Psoas muscle (tissue), 7 donors: ENCODE measurements at regions not wholly inside any gene's neighbourhood (a gene's known extent, or its start where the extent isn't known, plus 50 kb on each side); places are given as distances from the start of the nearest gene placed in this dataset.

Experiments used
- ATAC-seq, 4 donors: fragments of 200-7000 bp; cut with Tn5 transposase; one replicate each; pipeline ENCODE4 v1.9.1; 2020; ENCODE audit warnings: moderate library complexity in 3 of 4, mild to moderate bottlenecking in 2 of 4
- DNase-seq, 2 donors: peaks; one replicate each; pipeline ENCODE4 v3.0.0-alpha.2; 2020
- H3K27ac ChIP-seq: fragments of 200-600 bp; one replicate; pipeline ENCODE4 v1.8.0; 2022
- H3K27me3 ChIP-seq, 3 donors: fragments of 200-600 bp in 1 of 3; one replicate each; pipeline versions ENCODE4 v1.6.1 to v1.8.0; 2013 to 2022; ENCODE audit warnings: low read length in 2 of 3, mild to moderate bottlenecking in 2 of 3, moderate library complexity in 1 of 3; ENCODE audit not compliant: insufficient read depth in 3 of 3
- H3K36me3 ChIP-seq, 2 donors: fragments of 200-600 bp in 1 of 2; one replicate each; pipeline versions ENCODE4 v1.6.1 to v1.8.0; 2013 to 2022; ENCODE audit warnings: low read depth in 1 of 2, mild to moderate bottlenecking in 1 of 2, moderate library complexity in 1 of 2; ENCODE audit not compliant: insufficient read depth in 1 of 2
- H3K4me1 ChIP-seq: fragments of 200-600 bp; one replicate; pipeline ENCODE4 v1.8.0; 2022
- H3K4me3 ChIP-seq: fragments of 200-600 bp; one replicate; pipeline ENCODE4 v1.8.0; 2022; ENCODE audit warnings: mild to moderate bottlenecking
- H3K9me3 ChIP-seq: fragments of 200-600 bp; one replicate; pipeline ENCODE4 v1.8.0; 2022
- CTCF ChIP-seq: fragments of 200-600 bp; IDR thresholded peaks from one replicate; pipeline ENCODE4 v1.8.0; 2022; ENCODE audit warnings: antibody characterized with exemption
- whole genome bisulfite sequencing, 3 donors: extraction: QIAGEN DNeasy Blood & Tissue Kit; methylation state at CpG; one replicate each; pipeline versions ENCODE4 v1.1.6 to v1.1.7; 2013; 5-methylcytosine and 5-hydroxymethylcytosine counted together
- intact Hi-C, 2 donors: fragments of 100-400 bp; cut with DNase I; formaldehyde crosslinking; loops; one replicate each; pipeline versions ENCODE4 v1.11.0 to v1.14.2; 2022
- donor health status: healthy with polysubstance abuse.
- donor health status: DM: no; HTN: no; CAD: no; lungs with moderate emphysema.
- donor health status: Bipolar disorder and iron deficiency.
- donor health status: healthy.
- donor health status: DM: yes; HTN: yes; CAD: no.
- donor health status: DM: no; HTN: no; CAD: no.
- donor health status: DM: yes; HTN: yes; CAD: no.

GRCh38 chr5:17916446-17916845, 282.2 kb downstream of the TAF11L14 start:
- TF ChIP-seq CTCF: no peak
- no peak for ATAC-seq
- Histone ChIP-seq H3K27ac (no peak overlapping the region), H3K9me3 (no peaks in the 10 kb centered on the region), H3K4me1 (no peaks in the 10 kb centered on the region), H3K4me3 (no peak overlapping the region), H3K27me3 (no peaks in the 10 kb centered on the region), H3K36me3 (no peaks in the 10 kb centered on the region)
- no peak for DNase-seq
- WGBS, 3 donors: 74 to 85% (median 83%) methylated on average over 6 of the region's 6 CpGs
- intact Hi-C loops: no loop called here

- no peak for ATAC-seq
- H3K36me3 ChIP-seq: no peaks in the 10 kb centered on the region
- no peaks in the 10 kb centered on the region for H3K4me1 ChIP-seq
- TF ChIP-seq CTCF: no peak
- intact Hi-C loops: no loop called here
- no peak overlapping the region for H3K27ac ChIP-seq
- DNase-seq: no peak
- no peaks in the 10 kb centered on the region for H3K27me3 ChIP-seq
- no peaks in the 10 kb centered on the region for H3K9me3 ChIP-seq
- no peak overlapping the region for H3K4me3 ChIP-seq
Observed at GRCh38 chr5:17917465-17917864, 283.2 kb downstream of the TAF11L14 start.

- intact Hi-C loops: no loop called here
- H3K9me3 ChIP-seq: no peaks in the 10 kb centered on the region
- ATAC-seq: no peak
Observed at GRCh38 chr5:17918373-17919104, 284.3 kb downstream of the TAF11L14 start.

GRCh38 chr5:17925276-17925675, 291.0 kb downstream of the TAF11L14 start:
- H3K27ac ChIP-seq: no peak overlapping the region
- H3K4me3 ChIP-seq: no peak overlapping the region
- WGBS, 3 donors: 84 to 90% (median 88%) methylated on average over 4 of the region's 4 CpGs
- no peak for TF ChIP-seq CTCF
- intact Hi-C loops: no loop called here
- no peaks in the 10 kb centered on the region for H3K27me3 ChIP-seq
- no peaks in the 10 kb centered on the region for H3K36me3 ChIP-seq
- ATAC-seq: no peak
- H3K4me1 ChIP-seq: no peaks in the 10 kb centered on the region
- H3K9me3 ChIP-seq: no peaks in the 10 kb centered on the region
- no peak for DNase-seq

More at GRCh38 chr5:17918373-17919104, 284.3 kb downstream of the TAF11L14 start:
- no peak for TF ChIP-seq CTCF
- Histone ChIP-seq H3K27ac (no peak overlapping the region), H3K36me3 (no peaks in the 10 kb centered on the region), H3K27me3 (no peaks in the 10 kb centered on the region), H3K4me3 (no peak overlapping the region), H3K4me1 (no peaks in the 10 kb centered on the region)
- DNase-seq: no peak
- WGBS, 3 donors: 44 to 48% (median 47%) methylated on average over 2 of the region's 2 CpGs

- Histone ChIP-seq H3K27ac (no peak overlapping the region), H3K36me3 (no peaks in the 10 kb centered on the region), H3K4me3 (no peak overlapping the region), H3K27me3 (no peaks in the 10 kb centered on the region), H3K4me1 (no peaks in the 10 kb centered on the region), H3K9me3 (no peaks in the 10 kb centered on the region)
- DNase-seq (peak in 1 of 2 donors; percentile 44), ATAC-seq (no peak)
- no peak for TF ChIP-seq CTCF
- WGBS, 3 donors: 25 to 38% (median 35%) methylated on average over 2 of the region's 2 CpGs
- intact Hi-C loops: no loop called here
Observed at GRCh38 chr5:17928581-17928981, 294.3 kb downstream of the TAF11L14 start.
